Suppressor macrophage (primary cell): ENCODE measurements at regions not wholly inside any gene's neighbourhood (a gene's known extent, or its start where the extent isn't known, plus 50 kb on each side); places are given as distances from the start of the nearest gene placed in this dataset.
"Not testable (repeated sequence)": the region's sequence is repeated elsewhere in the genome, so short reads cannot be mapped to it uniquely, and the experiment has no call there.

Experiments
- DNase-seq, 4 experiments: peaks; one replicate each; pipeline ENCODE4 v3.0.0-alpha.2; 2020 to 2022

- DNase-seq = no peak
Observed at GRCh38 chr7:53087274-53087673, 51.8 kb downstream of the POM121L12 start.

GRCh38 chr7:53094191-53094590, 58.8 kb downstream of the POM121L12 start:
- no peak for DNase-seq

GRCh38 chr7:53094827-53095226, 59.4 kb downstream of the POM121L12 start:
- no peak for DNase-seq

GRCh38 chr7:53095731-53096501, 60.5 kb downstream of the POM121L12 start:
- no peak for DNase-seq

- no peak for DNase-seq
Observed at GRCh38 chr7:53100091-53100490, 64.7 kb downstream of the POM121L12 start.

GRCh38 chr7:53101026-53101425, 65.6 kb downstream of the POM121L12 start:
- no peak for DNase-seq

- peak in 1 of 4 experiments; percentile 25 for DNase-seq
Observed at GRCh38 chr7:53110425-53110824, 75.0 kb downstream of the POM121L12 start.

GRCh38 chr7:53111031-53111430, 75.6 kb downstream of the POM121L12 start:
- no peak for DNase-seq

- DNase-seq = no peak
Observed at GRCh38 chr7:53113424-53113823, 78.0 kb downstream of the POM121L12 start.

- no peak for DNase-seq
Observed at GRCh38 chr7:53119514-53119941, 84.1 kb downstream of the POM121L12 start.

GRCh38 chr7:53121374-53121773, 85.9 kb downstream of the POM121L12 start:
- DNase-seq = no peak

- DNase-seq = no peak
Observed at GRCh38 chr7:53131697-53132096, 96.3 kb downstream of the POM121L12 start.

- no peak for DNase-seq
Observed at GRCh38 chr7:53151496-53151895, 116.1 kb downstream of the POM121L12 start.

GRCh38 chr7:53187184-53187583, 151.8 kb downstream of the POM121L12 start:
- not testable (repeated sequence) for DNase-seq

GRCh38 chr7:53191191-53191695, 155.8 kb downstream of the POM121L12 start:
- DNase-seq = no peak

GRCh38 chr7:53191836-53192443, 156.5 kb downstream of the POM121L12 start:
- DNase-seq = no peak

- DNase-seq = no peak
Observed at GRCh38 chr7:53205006-53205405, 169.6 kb downstream of the POM121L12 start.

GRCh38 chr7:53209129-53209528, 173.7 kb downstream of the POM121L12 start:
- DNase-seq = no peak

GRCh38 chr7:53214463-53214862, 179.0 kb downstream of the POM121L12 start:
- no peak for DNase-seq

GRCh38 chr7:53218730-53219504, 183.5 kb downstream of the POM121L12 start:
- no peak for DNase-seq

GRCh38 chr7:53229202-53229601, 193.8 kb downstream of the POM121L12 start:
- no peak for DNase-seq

GRCh38 chr7:53237344-53237913, 202.0 kb downstream of the POM121L12 start:
- no peak for DNase-seq
